CD4-positive, alpha-beta T cell (primary cell): ENCODE measurements at regions not wholly inside any gene's neighbourhood (a gene's known extent, or its start where the extent isn't known, plus 50 kb on each side); places are given as distances from the start of the nearest gene placed in this dataset.

Experiments used
- ATAC-seq: fragments of 200-7000 bp; cut with Tn5 transposase; one replicate; pipeline ENCODE4 v1.10.0; 2022; ENCODE audit warnings: mild to moderate bottlenecking; ENCODE audit not compliant: poor library complexity
- CTCF ChIA-PET: fragments of 350-600 bp; sonication (Branson Sonifier 250); formaldehyde crosslinking; loops from one replicate; lab custom pipeline; 2021; ENCODE audit warnings: antibody characterized with exemption, inconsistent platforms; lab: Charles Lee
- POLR2A ChIA-PET: fragments of 350-600 bp; sonication (Branson Sonifier 250); formaldehyde crosslinking; loops from one replicate; lab custom pipeline; 2021; ENCODE audit warnings: antibody characterized with exemption, inconsistent platforms; lab: Charles Lee
- DNase-seq, 14 experiments: peaks; one replicate each; pipeline ENCODE4 v3.0.0-alpha.2; 2013 to 2020; ENCODE audit warnings: mixed read lengths in 2 of 14
- H3K27ac ChIP-seq, 2 donors: one replicate each; pipeline versions ENCODE4 v1.5.1 to v1.7.0; 2013; ENCODE audit warnings: low read length in 2 of 2, low read depth in 1 of 2, mild to moderate bottlenecking in 1 of 2
- H3K27me3 ChIP-seq, 2 experiments: 1 replicate in 1 of 2; 2 replicates in 1 of 2; pipeline versions ENCODE4 v1.6.1 to v1.7.0; 2013; ENCODE audit warnings: low read length in 2 of 2, control low read depth in 1 of 2, mild to moderate bottlenecking in 1 of 2, moderate library complexity in 1 of 2; ENCODE audit not compliant: insufficient read depth in 2 of 2, control insufficient read depth in 1 of 2
- H3K36me3 ChIP-seq: one replicate; pipeline ENCODE4 v1.6.1; 2013; ENCODE audit warnings: low read length, control low read depth; ENCODE audit not compliant: insufficient read depth
- H3K4me1 ChIP-seq: one replicate; pipeline ENCODE4 v1.6.1; 2013; ENCODE audit warnings: low read length, control low read depth; ENCODE audit not compliant: insufficient read depth
- H3K4me3 ChIP-seq: one replicate; pipeline ENCODE4 v1.5.1; 2013; ENCODE audit warnings: mild to moderate bottlenecking, low read length, moderate library complexity
- H3K9me3 ChIP-seq, 2 experiments: 1 replicate in 1 of 2; 2 replicates in 1 of 2; pipeline versions ENCODE4 v1.6.1 to v1.7.0; 2013; ENCODE audit warnings: low read length in 2 of 2, mild to moderate bottlenecking in 2 of 2, control low read depth in 1 of 2, moderate library complexity in 1 of 2; ENCODE audit not compliant: control insufficient read depth in 1 of 2, insufficient read depth in 1 of 2
- H3K27ac Mint-ChIP-seq: one replicate; pipeline ENCODE4 v1.8.0; 2020; ENCODE audit warnings: mixed read lengths
- H3K27me3 Mint-ChIP-seq: one replicate; pipeline ENCODE4 v1.8.0; 2021; ENCODE audit warnings: mixed read lengths
- H3K36me3 Mint-ChIP-seq: one replicate; pipeline ENCODE4 v1.8.0; 2021; ENCODE audit warnings: low read depth, mixed read lengths
- H3K4me1 Mint-ChIP-seq: one replicate; pipeline ENCODE4 v1.8.0; 2021; ENCODE audit warnings: low read depth, mixed read lengths
- H3K4me3 Mint-ChIP-seq: one replicate; pipeline ENCODE4 v1.8.0; 2020; ENCODE audit warnings: mild to moderate bottlenecking, mixed read lengths
- H3K9me3 Mint-ChIP-seq: one replicate; pipeline ENCODE4 v1.8.0; 2020; ENCODE audit warnings: mixed read lengths
- intact Hi-C, 2 experiments: fragments of 100-400 bp; cut with DNase I in 1 of 2; cut with micrococcal nuclease in 1 of 2; formaldehyde crosslinking; loops; one replicate each; pipeline versions ENCODE4 v1.15.1 to v1.9.0; 2023 to 2025; cut with DNase I, micrococcal nuclease
- TF ChIP-seq, protein P1 (sequence below): fragments of 200-600 bp; IDR thresholded peaks from one replicate; pipeline ENCODE4 v1.8.0; 2022; ENCODE audit warnings: antibody characterized with exemption, mild to moderate bottlenecking

DNA sequence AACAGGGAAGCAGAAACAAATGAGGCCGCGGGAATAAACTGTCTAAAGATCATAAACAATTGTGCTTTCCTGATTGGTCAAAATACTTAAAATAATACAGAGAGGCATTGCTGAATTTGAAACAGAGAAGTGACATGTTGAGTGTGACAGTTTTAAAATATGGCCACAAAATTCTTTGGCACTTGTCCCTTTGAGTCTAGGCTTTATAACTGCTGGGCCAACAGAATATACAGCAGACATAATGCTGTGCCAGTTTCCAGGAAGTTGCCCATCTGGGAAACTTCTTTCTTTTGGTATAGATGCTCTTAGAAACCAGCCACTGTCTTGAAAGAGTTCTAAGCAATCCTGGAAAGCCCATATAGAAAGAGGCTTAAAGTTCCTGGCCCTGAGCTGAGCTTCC, 668.4 kb downstream of the CENPC start:
- CTCF ChIA-PET = no interaction called here
- Histone ChIP-seq H3K27me3 (no peaks in the 10 kb centered on the region), H3K9me3 (no peaks in the 10 kb centered on the region), H3K4me1 (no peaks in the 10 kb centered on the region), H3K27ac (no peak overlapping the region), H3K36me3 (no peaks in the 10 kb centered on the region), H3K4me3 (no peak overlapping the region)
- POLR2A ChIA-PET = no interaction called here
- DNase-seq (no peak), ATAC-seq (no peak)
- peaks cover 2% of the 10 kb centered on the region for H3K9me3 Mint-ChIP-seq
- H3K27me3 Mint-ChIP-seq = no peaks in the 10 kb centered on the region
- no peaks in the 10 kb centered on the region for H3K4me1 Mint-ChIP-seq
- TF ChIP-seq, protein P1, sequence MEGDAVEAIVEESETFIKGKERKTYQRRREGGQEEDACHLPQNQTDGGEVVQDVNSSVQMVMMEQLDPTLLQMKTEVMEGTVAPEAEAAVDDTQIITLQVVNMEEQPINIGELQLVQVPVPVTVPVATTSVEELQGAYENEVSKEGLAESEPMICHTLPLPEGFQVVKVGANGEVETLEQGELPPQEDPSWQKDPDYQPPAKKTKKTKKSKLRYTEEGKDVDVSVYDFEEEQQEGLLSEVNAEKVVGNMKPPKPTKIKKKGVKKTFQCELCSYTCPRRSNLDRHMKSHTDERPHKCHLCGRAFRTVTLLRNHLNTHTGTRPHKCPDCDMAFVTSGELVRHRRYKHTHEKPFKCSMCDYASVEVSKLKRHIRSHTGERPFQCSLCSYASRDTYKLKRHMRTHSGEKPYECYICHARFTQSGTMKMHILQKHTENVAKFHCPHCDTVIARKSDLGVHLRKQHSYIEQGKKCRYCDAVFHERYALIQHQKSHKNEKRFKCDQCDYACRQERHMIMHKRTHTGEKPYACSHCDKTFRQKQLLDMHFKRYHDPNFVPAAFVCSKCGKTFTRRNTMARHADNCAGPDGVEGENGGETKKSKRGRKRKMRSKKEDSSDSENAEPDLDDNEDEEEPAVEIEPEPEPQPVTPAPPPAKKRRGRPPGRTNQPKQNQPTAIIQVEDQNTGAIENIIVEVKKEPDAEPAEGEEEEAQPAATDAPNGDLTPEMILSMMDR = no peak
- H3K4me3 Mint-ChIP-seq = no peak overlapping the region
- intact Hi-C loops = no loop called here
- no peaks in the 10 kb centered on the region for H3K36me3 Mint-ChIP-seq
- H3K27ac Mint-ChIP-seq = no peak overlapping the region

DNA sequence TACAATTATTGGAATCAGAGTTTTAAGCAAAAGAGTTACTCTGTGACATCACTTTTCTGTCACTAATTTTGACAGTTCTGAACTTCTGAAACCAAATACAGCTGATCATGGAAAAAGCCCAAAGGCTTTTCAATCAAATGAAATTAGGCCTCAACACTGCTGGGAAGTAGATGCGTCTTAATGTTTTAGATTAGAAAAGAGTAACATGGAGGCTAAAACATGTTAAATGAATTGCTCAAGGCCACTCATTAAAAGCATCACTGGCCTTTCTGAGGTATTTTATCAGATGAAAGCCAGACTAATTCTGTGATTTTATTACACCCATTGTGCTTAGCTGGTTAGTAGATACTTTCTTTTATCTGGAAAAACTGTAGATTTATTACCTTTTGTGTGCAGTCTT, 672.6 kb downstream of the CENPC start:
- intact Hi-C loops = no loop called here

DNA sequence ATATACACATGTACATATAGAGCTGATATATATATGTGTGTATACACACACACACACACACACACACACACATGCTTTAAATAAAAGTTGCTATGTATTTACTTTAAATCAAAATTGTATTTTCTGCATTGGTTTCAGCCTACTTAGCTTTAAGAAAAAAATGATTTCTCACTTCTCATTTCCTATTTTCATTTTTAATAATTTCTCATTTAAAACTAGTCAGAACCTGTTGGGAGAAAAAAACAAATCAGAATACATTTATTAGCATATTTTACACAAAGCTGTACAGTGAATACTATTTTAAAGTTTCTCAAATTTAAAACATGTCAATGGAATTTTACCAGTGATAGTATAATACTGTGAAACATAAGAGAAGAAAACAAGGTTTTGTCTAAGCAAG, 681.8 kb downstream of the CENPC start:
- intact Hi-C loops = no loop called here
- Histone ChIP-seq H3K27me3 (no peaks in the 10 kb centered on the region), H3K4me1 (no peaks in the 10 kb centered on the region), H3K9me3 (peaks cover 0 to 15% of the 10 kb centered on the region in 2 experiments), H3K27ac (no peak overlapping the region), H3K36me3 (no peaks in the 10 kb centered on the region), H3K4me3 (no peak overlapping the region)
- DNase-seq (no peak), ATAC-seq (no peak)
- no peaks in the 10 kb centered on the region for H3K4me1 Mint-ChIP-seq
- ChIA-PET CTCF (no interaction called here), POLR2A (no interaction called here)
- no peaks in the 10 kb centered on the region for H3K27me3 Mint-ChIP-seq
- no peak overlapping the region for H3K27ac Mint-ChIP-seq
- H3K9me3 Mint-ChIP-seq = peaks cover 2% of the 10 kb centered on the region
- no peaks in the 10 kb centered on the region for H3K36me3 Mint-ChIP-seq
- no peak overlapping the region for H3K4me3 Mint-ChIP-seq
- TF ChIP-seq, protein P1 = no peak

More for the DNA sequence above, 672.6 kb downstream of the CENPC start:
- no peak for DNase-seq
- H3K36me3 ChIP-seq = no peaks in the 10 kb centered on the region
- Mint-ChIP-seq H3K4me1 (no peaks in the 10 kb centered on the region), H3K27me3 (no peaks in the 10 kb centered on the region), H3K9me3 (peaks cover 2% of the 10 kb centered on the region), H3K36me3 (no peaks in the 10 kb centered on the region), H3K27ac (no peak overlapping the region), H3K4me3 (no peak overlapping the region)
- ATAC-seq = no peak
- POLR2A ChIA-PET = no interaction called here
- H3K4me3 ChIP-seq = no peak overlapping the region
- TF ChIP-seq, protein P1 = no peak
- H3K4me1 ChIP-seq = no peaks in the 10 kb centered on the region
- no peak overlapping the region for H3K27ac ChIP-seq
- H3K9me3 ChIP-seq = peaks cover 0 to 3% of the 10 kb centered on the region in 2 experiments
- no peaks in the 10 kb centered on the region for H3K27me3 ChIP-seq
- CTCF ChIA-PET = no interaction called here
